ENCODE measurements at regions not wholly inside any gene's neighbourhood (a gene's known extent, or its start where the extent isn't known, plus 50 kb on each side); places are given as distances from the start of the nearest gene placed in this dataset.

DNA sequence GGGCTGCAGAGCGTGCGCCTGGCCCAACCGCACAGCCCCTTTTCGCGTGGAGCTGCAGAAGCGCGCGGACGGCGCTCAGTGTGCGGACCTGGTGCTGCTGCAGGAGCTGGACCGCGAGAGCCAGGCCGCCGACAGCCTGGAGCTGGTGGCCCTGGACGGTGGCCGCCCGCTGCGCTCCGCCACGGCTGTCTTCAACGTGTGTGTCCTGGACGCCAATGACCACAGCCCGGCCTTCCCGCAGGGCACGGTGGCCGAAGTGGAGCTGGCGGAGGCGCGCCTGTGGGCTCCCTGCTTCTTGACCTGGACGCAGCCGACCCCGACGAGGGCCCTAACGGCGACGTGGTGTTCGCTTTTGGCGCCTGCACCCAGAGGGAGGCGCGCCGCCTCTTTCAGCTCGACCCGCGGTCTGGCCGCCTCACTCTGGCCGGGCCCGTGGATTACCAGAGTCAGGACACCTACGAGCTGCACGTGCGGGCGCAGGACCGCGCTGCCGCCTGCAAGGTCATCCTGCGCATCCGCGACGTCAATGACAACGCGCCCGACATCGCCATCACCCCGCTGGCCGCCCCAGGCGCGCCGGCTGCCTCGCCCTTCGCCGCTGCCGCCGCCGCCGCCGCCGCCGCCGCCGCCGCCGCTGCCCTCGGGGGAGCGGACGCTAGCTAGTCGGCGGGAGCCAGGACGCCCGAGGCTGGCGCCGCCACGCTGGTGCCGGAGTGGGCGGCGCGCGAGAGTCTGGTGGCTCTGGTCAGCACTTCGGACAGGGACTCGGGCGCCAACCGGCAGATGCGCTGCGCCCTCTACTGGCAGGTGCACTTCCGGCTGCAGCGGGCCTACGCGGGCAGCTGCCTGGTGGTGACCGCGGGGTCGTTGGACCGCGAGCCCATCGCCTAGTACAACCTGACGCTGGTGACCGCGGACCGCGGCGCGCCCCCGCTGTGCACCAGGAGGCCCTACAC, 172.2 kb downstream of the OLFM4 start:
- TF ChIP-seq, protein P1, sequence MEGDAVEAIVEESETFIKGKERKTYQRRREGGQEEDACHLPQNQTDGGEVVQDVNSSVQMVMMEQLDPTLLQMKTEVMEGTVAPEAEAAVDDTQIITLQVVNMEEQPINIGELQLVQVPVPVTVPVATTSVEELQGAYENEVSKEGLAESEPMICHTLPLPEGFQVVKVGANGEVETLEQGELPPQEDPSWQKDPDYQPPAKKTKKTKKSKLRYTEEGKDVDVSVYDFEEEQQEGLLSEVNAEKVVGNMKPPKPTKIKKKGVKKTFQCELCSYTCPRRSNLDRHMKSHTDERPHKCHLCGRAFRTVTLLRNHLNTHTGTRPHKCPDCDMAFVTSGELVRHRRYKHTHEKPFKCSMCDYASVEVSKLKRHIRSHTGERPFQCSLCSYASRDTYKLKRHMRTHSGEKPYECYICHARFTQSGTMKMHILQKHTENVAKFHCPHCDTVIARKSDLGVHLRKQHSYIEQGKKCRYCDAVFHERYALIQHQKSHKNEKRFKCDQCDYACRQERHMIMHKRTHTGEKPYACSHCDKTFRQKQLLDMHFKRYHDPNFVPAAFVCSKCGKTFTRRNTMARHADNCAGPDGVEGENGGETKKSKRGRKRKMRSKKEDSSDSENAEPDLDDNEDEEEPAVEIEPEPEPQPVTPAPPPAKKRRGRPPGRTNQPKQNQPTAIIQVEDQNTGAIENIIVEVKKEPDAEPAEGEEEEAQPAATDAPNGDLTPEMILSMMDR (IDR thresholded peaks at IDR 0.05), result peak in 1 of 2 experiments; percentile 9
- DNase-seq, result no peak
- H3K4me3 ChIP-seq, result no peak overlapping the region
- H3K27ac ChIP-seq, result no peak overlapping the region
- peaks cover 0 to 4% (median 0%) of the 10 kb centered on the region in 4 donors for H3K4me1 ChIP-seq
- H3K36me3 ChIP-seq, result no peaks in the 10 kb centered on the region
- intact Hi-C loops (cut with DNase I; ENCODE audit: low total_unique reads), result no loop called here
- H3K27me3 ChIP-seq, result peaks cover 0 to 36% of the 10 kb centered on the region in 2 donors
- H3K9me3 ChIP-seq, result no peaks in the 10 kb centered on the region

DNA sequence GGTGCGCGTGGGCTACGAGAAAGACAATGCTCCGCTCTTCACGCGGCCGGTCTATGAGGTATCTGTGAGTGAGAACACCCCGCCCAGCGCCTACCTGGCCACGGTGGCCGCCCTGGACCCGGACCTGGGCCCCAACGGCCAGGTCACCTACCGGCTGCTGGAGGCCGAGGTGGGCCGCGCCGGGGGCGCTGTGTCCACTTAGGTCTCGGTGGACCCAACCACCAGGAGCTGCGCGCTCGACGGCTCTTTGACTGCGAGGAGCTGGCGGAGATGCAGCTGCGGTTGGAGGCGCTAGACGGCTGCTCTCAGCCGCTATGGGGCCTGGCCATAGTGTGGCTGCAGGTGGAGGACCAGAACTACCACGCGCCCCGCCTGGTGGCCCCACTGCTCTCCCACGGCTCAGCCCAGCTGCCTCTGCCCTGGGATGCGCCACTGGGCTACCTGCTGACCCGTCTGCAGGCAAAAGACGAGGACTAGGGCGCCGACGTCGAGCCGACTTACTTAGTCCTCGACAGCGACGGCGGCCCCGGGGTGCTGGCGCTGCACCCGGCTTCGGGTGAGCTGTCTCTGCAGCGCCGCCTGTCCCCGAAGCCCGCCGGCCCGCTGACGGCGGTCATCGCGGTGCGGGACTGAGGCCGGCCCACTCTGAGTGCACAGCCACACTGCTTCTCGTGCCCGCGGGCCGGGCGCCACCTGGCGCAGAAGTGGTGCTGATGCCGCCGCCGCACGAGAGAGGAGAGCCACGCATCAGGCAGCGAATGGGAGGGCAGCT, 173.0 kb downstream of the OLFM4 start:
- H3K9me3 ChIP-seq, result no peaks in the 10 kb centered on the region
- peaks cover 0 to 36% of the 10 kb centered on the region in 2 donors for H3K27me3 ChIP-seq
- TF ChIP-seq, protein P1 (IDR thresholded peaks at IDR 0.05), result no peak
- no peak overlapping the region for H3K27ac ChIP-seq
- intact Hi-C loops (cut with DNase I; ENCODE audit: low total_unique reads), result no loop called here
- no peak overlapping the region for H3K4me3 ChIP-seq
- peaks cover 0 to 4% (median 0%) of the 10 kb centered on the region in 4 donors for H3K4me1 ChIP-seq
- DNase-seq, result no peak
- H3K36me3 ChIP-seq, result no peaks in the 10 kb centered on the region

DNA sequence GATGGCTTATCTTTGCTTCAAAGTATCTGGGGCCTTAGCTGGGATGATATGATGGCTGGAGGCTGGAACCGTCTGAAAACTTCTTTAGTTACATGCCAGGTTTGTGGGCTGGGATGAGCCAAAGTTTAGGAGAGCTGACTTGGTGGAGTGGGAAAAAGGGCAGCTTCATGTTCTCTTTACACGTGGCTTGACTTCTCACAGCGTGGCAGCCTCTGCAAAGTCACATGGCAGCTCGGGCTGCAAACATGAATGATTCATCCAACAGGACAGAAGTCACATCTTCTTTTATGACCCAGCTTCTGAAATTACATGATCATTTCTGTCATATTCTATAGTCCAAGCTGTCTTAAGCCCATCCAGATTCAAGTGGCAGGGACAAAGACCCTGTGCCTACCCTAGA, 176.0 kb downstream of the OLFM4 start:
- TF ChIP-seq, protein P1 (IDR thresholded peaks at IDR 0.05), result no peak
- no peaks in the 10 kb centered on the region for H3K36me3 ChIP-seq
- peaks cover 0 to 4% (median 0%) of the 10 kb centered on the region in 4 donors for H3K4me1 ChIP-seq
- peaks cover 0 to 31% of the 10 kb centered on the region in 2 donors for H3K27me3 ChIP-seq
- H3K9me3 ChIP-seq, result no peaks in the 10 kb centered on the region
- no peak overlapping the region for H3K27ac ChIP-seq
- DNase-seq, result no peak
- intact Hi-C loops (cut with DNase I; ENCODE audit: low total_unique reads), result no loop called here
- H3K4me3 ChIP-seq, result no peak overlapping the region

DNA sequence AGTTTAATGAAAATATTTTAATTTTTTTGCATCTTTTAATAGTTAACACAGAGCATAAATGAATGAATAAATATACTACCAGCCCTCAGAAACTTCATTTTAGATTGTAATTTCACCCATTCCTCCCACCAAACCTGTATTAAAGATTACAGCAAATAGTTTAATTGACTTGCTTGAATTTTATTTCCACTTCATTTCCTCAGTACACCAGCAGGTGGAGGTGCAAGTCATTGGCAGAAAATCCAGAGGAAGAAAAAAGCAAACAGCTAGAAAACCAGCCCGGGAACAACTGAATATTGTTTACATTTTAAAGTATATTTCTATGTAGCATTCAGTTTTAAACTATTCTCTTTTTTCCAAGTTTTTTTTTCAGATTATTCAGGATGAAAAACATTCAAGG, 177.8 kb downstream of the OLFM4 start:
- H3K27ac ChIP-seq, result no peak overlapping the region
- DNase-seq, result no peak
- intact Hi-C loops (cut with DNase I; ENCODE audit: low total_unique reads), result no loop called here
- H3K4me1 ChIP-seq, result no peaks in the 10 kb centered on the region
- H3K27me3 ChIP-seq, result peaks cover 0 to 14% of the 10 kb centered on the region in 2 donors
- TF ChIP-seq, protein P1 (IDR thresholded peaks at IDR 0.05), result no peak
- H3K9me3 ChIP-seq, result no peaks in the 10 kb centered on the region
- H3K4me3 ChIP-seq, result no peak overlapping the region
- no peaks in the 10 kb centered on the region for H3K36me3 ChIP-seq

DNA sequence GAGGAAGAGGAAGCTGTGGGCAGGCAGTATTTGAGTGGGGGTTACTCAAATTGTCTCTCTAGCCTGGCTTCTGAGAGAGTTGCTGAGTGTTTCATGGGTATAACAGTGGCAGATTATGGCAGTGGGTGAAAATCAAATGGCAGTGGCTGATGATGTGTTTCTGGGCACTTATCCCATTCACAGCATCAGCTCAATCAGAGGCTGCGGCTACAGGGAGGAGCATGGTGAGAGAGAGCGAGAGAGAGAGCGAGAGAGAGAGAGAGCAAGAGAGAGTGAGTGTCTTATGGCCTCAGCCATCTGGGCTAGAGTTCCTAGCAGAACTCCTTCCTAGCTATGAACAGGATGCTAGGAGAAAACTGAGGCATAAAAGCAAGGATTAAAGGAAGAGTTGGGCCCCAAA, 178.9 kb downstream of the OLFM4 start:
- intact Hi-C loops (cut with DNase I; ENCODE audit: low total_unique reads), result no loop called here
- H3K27ac ChIP-seq, result no peak overlapping the region
- no peaks in the 10 kb centered on the region for H3K36me3 ChIP-seq
- H3K4me1 ChIP-seq, result no peaks in the 10 kb centered on the region
- H3K27me3 ChIP-seq, result peaks cover 0 to 3% of the 10 kb centered on the region in 2 donors
- DNase-seq, result no peak
- H3K4me3 ChIP-seq, result no peak overlapping the region
- TF ChIP-seq, protein P1 (IDR thresholded peaks at IDR 0.05), result no peak
- H3K9me3 ChIP-seq, result no peaks in the 10 kb centered on the region

Measured in tibial artery (tissue), 4 donors.